GM12875 (cell line): ENCODE measurements at regions not wholly inside any gene's neighbourhood (a gene's known extent, or its start where the extent isn't known, plus 50 kb on each side); places are given as distances from the start of the nearest gene placed in this dataset.

ENCODE experiments used
- H3K4me3 ChIP-seq: one replicate; pipeline ENCODE4 v1.5.1; 2011; ENCODE audit warnings: low read depth, low read length, control low read depth
- CTCF ChIP-seq: IDR thresholded peaks from 2 replicates; pipeline ENCODE4 v1.5.1; 2011; ENCODE audit warnings: low read depth, mild to moderate bottlenecking, control low read depth, inconsistent platforms, low read length, moderate library complexity, borderline replicate concordance; ENCODE audit not compliant: insufficient read depth

- no peak for TF ChIP-seq CTCF
- no peak overlapping the region for H3K4me3 ChIP-seq
Measured at GRCh38 chr10:118977022-118977599, 52.4 kb upstream of the NANOS1 start.

- no peak overlapping the region for H3K4me3 ChIP-seq
Measured at GRCh38 chr10:118977835-118978234, 51.7 kb upstream of the NANOS1 start.

GRCh38 chr10:118978316-118978997 is 51.1 kb upstream of the NANOS1 start:
- no peak for TF ChIP-seq CTCF

More at GRCh38 chr10:118977835-118978234, 51.7 kb upstream of the NANOS1 start:
- TF ChIP-seq CTCF: no peak

GRCh38 chr10:118978998-118979350 is 50.5 kb upstream of the NANOS1 start:
- TF ChIP-seq CTCF: no peak
- H3K4me3 ChIP-seq: no peak overlapping the region

More at GRCh38 chr10:118978316-118978997, 51.1 kb upstream of the NANOS1 start:
- no peak overlapping the region for H3K4me3 ChIP-seq

- TF ChIP-seq CTCF: no peak
- no peak overlapping the region for H3K4me3 ChIP-seq
Measured at GRCh38 chr10:118979661-118980060, 49.9 kb upstream of the NANOS1 start.
